ENCODE measurements at regions not wholly inside any gene's neighbourhood (a gene's known extent, or its start where the extent isn't known, plus 50 kb on each side); places are given as distances from the start of the nearest gene placed in this dataset.

- H3K4me3 ChIP-seq (ENCODE audit: low read depth in 1 of 2, low read length in 2 of 2) = no peak overlapping the region
- no peaks in the 10 kb centered on the region for H3K36me3 ChIP-seq (ENCODE audit: insufficient read depth, low read length)
- no peak overlapping the region for H3K9ac ChIP-seq (ENCODE audit: low read length)
- peaks cover 6% of the 10 kb centered on the region for H3K4me1 ChIP-seq (ENCODE audit: insufficient read depth, low read length)
- H3K9me3 ChIP-seq (ENCODE audit: low read length) = no peaks in the 10 kb centered on the region
- no peak overlapping the region for H3K27ac ChIP-seq (ENCODE audit: low read depth, low read length)
- peaks cover 16 to 20% of the 10 kb centered on the region in 2 donors for H3K27me3 ChIP-seq (ENCODE audit: control insufficient read depth in 1 of 2, insufficient read depth in 2 of 2, low read length in 2 of 2)
Measured at GRCh38 chr22:27610863-27611786, 190.4 kb downstream of the MN1 start.

GRCh38 chr22:27612115-27612514 is 189.4 kb downstream of the MN1 start:
- no peak overlapping the region for H3K9ac ChIP-seq (ENCODE audit: low read length)
- H3K36me3 ChIP-seq (ENCODE audit: insufficient read depth, low read length) = no peaks in the 10 kb centered on the region
- H3K9me3 ChIP-seq (ENCODE audit: low read length) = no peaks in the 10 kb centered on the region
- no peak overlapping the region for H3K27ac ChIP-seq (ENCODE audit: low read depth, low read length)
- H3K4me1 ChIP-seq (ENCODE audit: insufficient read depth, low read length) = peaks cover 6% of the 10 kb centered on the region
- H3K27me3 ChIP-seq (ENCODE audit: control insufficient read depth in 1 of 2, insufficient read depth in 2 of 2, low read length in 2 of 2) = peaks cover 16 to 20% of the 10 kb centered on the region in 2 donors
- no peak overlapping the region for H3K4me3 ChIP-seq (ENCODE audit: low read depth in 1 of 2, low read length in 2 of 2)

- H3K27me3 ChIP-seq (ENCODE audit: control insufficient read depth in 1 of 2, insufficient read depth in 2 of 2, low read length in 2 of 2) = peaks cover 16 to 20% of the 10 kb centered on the region in 2 donors
- no peaks in the 10 kb centered on the region for H3K9me3 ChIP-seq (ENCODE audit: low read length)
- H3K9ac ChIP-seq (ENCODE audit: low read length) = no peak overlapping the region
- H3K36me3 ChIP-seq (ENCODE audit: insufficient read depth, low read length) = no peaks in the 10 kb centered on the region
- peak overlapping the region in 1 of 2 donors; percentile 45 for H3K4me3 ChIP-seq (ENCODE audit: low read depth in 1 of 2, low read length in 2 of 2)
- peaks cover 6% of the 10 kb centered on the region for H3K4me1 ChIP-seq (ENCODE audit: insufficient read depth, low read length)
- H3K27ac ChIP-seq (ENCODE audit: low read depth, low read length) = no peak overlapping the region
Measured at GRCh38 chr22:27613099-27614005, 188.2 kb downstream of the MN1 start.

- Histone ChIP-seq H3K4me3 (ENCODE audit: low read depth in 1 of 2, low read length in 2 of 2) (peak overlapping the region in 1 of 2 donors; percentile 45), H3K27me3 (ENCODE audit: control insufficient read depth in 1 of 2, insufficient read depth in 2 of 2, low read length in 2 of 2) (peaks cover 16 to 20% of the 10 kb centered on the region in 2 donors), H3K9me3 (ENCODE audit: low read length) (no peaks in the 10 kb centered on the region), H3K4me1 (ENCODE audit: insufficient read depth, low read length) (peaks cover 6% of the 10 kb centered on the region), H3K36me3 (ENCODE audit: insufficient read depth, low read length) (no peaks in the 10 kb centered on the region), H3K9ac (ENCODE audit: low read length) (no peak overlapping the region), H3K27ac (ENCODE audit: low read depth, low read length) (no peak overlapping the region)
Measured at GRCh38 chr22:27614006-27614649, 187.4 kb downstream of the MN1 start.

GRCh38 chr22:27614650-27615007 is 186.9 kb downstream of the MN1 start:
- Histone ChIP-seq H3K4me3 (ENCODE audit: low read depth in 1 of 2, low read length in 2 of 2) (no peak overlapping the region), H3K9me3 (ENCODE audit: low read length) (no peaks in the 10 kb centered on the region), H3K4me1 (ENCODE audit: insufficient read depth, low read length) (peaks cover 6% of the 10 kb centered on the region), H3K9ac (ENCODE audit: low read length) (no peak overlapping the region), H3K27ac (ENCODE audit: low read depth, low read length) (no peak overlapping the region), H3K27me3 (ENCODE audit: control insufficient read depth in 1 of 2, insufficient read depth in 2 of 2, low read length in 2 of 2) (peaks cover 16 to 20% of the 10 kb centered on the region in 2 donors), H3K36me3 (ENCODE audit: insufficient read depth, low read length) (no peaks in the 10 kb centered on the region)

GRCh38 chr22:27615408-27615807 is 186.1 kb downstream of the MN1 start:
- Histone ChIP-seq H3K9me3 (ENCODE audit: low read length) (no peaks in the 10 kb centered on the region), H3K27ac (ENCODE audit: low read depth, low read length) (no peak overlapping the region), H3K9ac (ENCODE audit: low read length) (no peak overlapping the region), H3K4me1 (ENCODE audit: insufficient read depth, low read length) (peaks cover 6% of the 10 kb centered on the region), H3K4me3 (ENCODE audit: low read depth in 1 of 2, low read length in 2 of 2) (no peak overlapping the region), H3K27me3 (ENCODE audit: control insufficient read depth in 1 of 2, insufficient read depth in 2 of 2, low read length in 2 of 2) (peaks cover 16% of the 10 kb centered on the region in 2 donors), H3K36me3 (ENCODE audit: insufficient read depth, low read length) (no peaks in the 10 kb centered on the region)

GRCh38 chr22:27616033-27616432 is 185.5 kb downstream of the MN1 start:
- Histone ChIP-seq H3K27me3 (ENCODE audit: control insufficient read depth in 1 of 2, insufficient read depth in 2 of 2, low read length in 2 of 2) (peaks cover 16% of the 10 kb centered on the region in 2 donors), H3K9ac (ENCODE audit: low read length) (no peak overlapping the region), H3K4me3 (ENCODE audit: low read depth in 1 of 2, low read length in 2 of 2) (no peak overlapping the region), H3K27ac (ENCODE audit: low read depth, low read length) (no peak overlapping the region), H3K4me1 (ENCODE audit: insufficient read depth, low read length) (peaks cover 6% of the 10 kb centered on the region), H3K36me3 (ENCODE audit: insufficient read depth, low read length) (no peaks in the 10 kb centered on the region), H3K9me3 (ENCODE audit: low read length) (no peaks in the 10 kb centered on the region)

GRCh38 chr22:27617214-27617881 is 184.2 kb downstream of the MN1 start:
- Histone ChIP-seq H3K9ac (ENCODE audit: low read length) (no peak overlapping the region), H3K4me3 (ENCODE audit: low read depth in 1 of 2, low read length in 2 of 2) (no peak overlapping the region), H3K27me3 (ENCODE audit: control insufficient read depth in 1 of 2, insufficient read depth in 2 of 2, low read length in 2 of 2) (peaks cover 16% of the 10 kb centered on the region in 2 donors), H3K27ac (ENCODE audit: low read depth, low read length) (no peak overlapping the region), H3K9me3 (ENCODE audit: low read length) (no peaks in the 10 kb centered on the region), H3K4me1 (ENCODE audit: insufficient read depth, low read length) (peaks cover 6% of the 10 kb centered on the region), H3K36me3 (ENCODE audit: insufficient read depth, low read length) (no peaks in the 10 kb centered on the region)

GRCh38 chr22:27620367-27621154 is 181.0 kb downstream of the MN1 start:
- Histone ChIP-seq H3K4me1 (ENCODE audit: insufficient read depth, low read length) (no peaks in the 10 kb centered on the region), H3K4me3 (ENCODE audit: low read depth in 1 of 2, low read length in 2 of 2) (no peak overlapping the region), H3K27ac (ENCODE audit: low read depth, low read length) (no peak overlapping the region), H3K27me3 (ENCODE audit: control insufficient read depth in 1 of 2, insufficient read depth in 2 of 2, low read length in 2 of 2) (no peaks in the 10 kb centered on the region), H3K9me3 (ENCODE audit: low read length) (no peaks in the 10 kb centered on the region), H3K36me3 (ENCODE audit: insufficient read depth, low read length) (no peaks in the 10 kb centered on the region), H3K9ac (ENCODE audit: low read length) (no peak overlapping the region)

- no peaks in the 10 kb centered on the region for H3K27me3 ChIP-seq (ENCODE audit: control insufficient read depth in 1 of 2, insufficient read depth in 2 of 2, low read length in 2 of 2)
Measured at GRCh38 chr22:27621486-27622070, 180.0 kb downstream of the MN1 start.

More at GRCh38 chr22:27621486-27622070, 180.0 kb downstream of the MN1 start:
- Histone ChIP-seq H3K4me3 (ENCODE audit: low read depth in 1 of 2, low read length in 2 of 2) (no peak overlapping the region), H3K4me1 (ENCODE audit: insufficient read depth, low read length) (no peaks in the 10 kb centered on the region), H3K27ac (ENCODE audit: low read depth, low read length) (no peak overlapping the region), H3K9me3 (ENCODE audit: low read length) (no peaks in the 10 kb centered on the region), H3K9ac (ENCODE audit: low read length) (no peak overlapping the region), H3K36me3 (ENCODE audit: insufficient read depth, low read length) (no peaks in the 10 kb centered on the region)

Measured in muscle layer of colon (tissue), 2 donors.